NB4 (cell line): ENCODE measurements at regions not wholly inside any gene's neighbourhood (a gene's known extent, or its start where the extent isn't known, plus 50 kb on each side); places are given as distances from the start of the nearest gene placed in this dataset.
A peak's percentile ranks its signal among the peaks of the same experiment; 100 is the strongest.

Experiments used
- DNase-seq: peaks from one replicate; pipeline ENCODE4 v3.0.0; 2010; ENCODE audit warnings: low read depth
- H3K4me3 ChIP-seq: one replicate; pipeline ENCODE4 v1.5.1; 2011; ENCODE audit warnings: mild to moderate bottlenecking, low read depth, low read length, moderate library complexity
- CTCF ChIP-seq: IDR thresholded peaks from one replicate; pipeline ENCODE4 v1.5.1; 2012; ENCODE audit warnings: low read depth, low read length
- MAX ChIP-seq: IDR thresholded peaks from 2 replicates; pipeline ENCODE4 v1.6.1; 2011; ENCODE audit warnings: low read depth, low read length
- MYC ChIP-seq: IDR thresholded peaks from 2 replicates; pipeline ENCODE4 v1.6.1; 2011; ENCODE audit warnings: low read depth, low read length
- POLR2A ChIP-seq: IDR thresholded peaks from 2 replicates; pipeline ENCODE4 v1.6.1; 2011; ENCODE audit warnings: mild to moderate bottlenecking; ENCODE audit not compliant: insufficient read length; ENCODE audit errors: extremely low read depth

- no peak for TF ChIP-seq MAX
- no peak for TF ChIP-seq CTCF
- peak; percentile 11 for DNase-seq
- H3K4me3 ChIP-seq = no peak overlapping the region
These were observed 182.4 kb downstream of the IRX1 start for GRCh38 chr5:3778000-3778550.

- no peak for TF ChIP-seq MYC
- no peak for TF ChIP-seq CTCF
- TF ChIP-seq POLR2A = no peak
- no peak for TF ChIP-seq MAX
- no peak overlapping the region for H3K4me3 ChIP-seq
- DNase-seq = no peak
These were observed 183.3 kb downstream of the IRX1 start for GRCh38 chr5:3778945-3779344.

- no peak overlapping the region for H3K4me3 ChIP-seq
- TF ChIP-seq CTCF = no peak
- no peak for TF ChIP-seq POLR2A
- TF ChIP-seq MYC = no peak
- no peak for TF ChIP-seq MAX
- no peak for DNase-seq
These were observed 184.6 kb downstream of the IRX1 start for GRCh38 chr5:3780278-3780677.

- no peak for DNase-seq
- TF ChIP-seq POLR2A (no peak), MYC (no peak), MAX (no peak), CTCF (no peak)
- H3K4me3 ChIP-seq = no peak overlapping the region
These were observed 185.3 kb downstream of the IRX1 start for GRCh38 chr5:3780907-3781306.

- TF ChIP-seq MYC (no peak), MAX (no peak), CTCF (no peak), POLR2A (no peak)
- no peak overlapping the region for H3K4me3 ChIP-seq
- no peak for DNase-seq
These were observed 189.2 kb downstream of the IRX1 start for GRCh38 chr5:3784854-3785253.

- no peak for TF ChIP-seq MYC
- no peak for TF ChIP-seq POLR2A
- TF ChIP-seq CTCF = no peak
- no peak for TF ChIP-seq MAX
- DNase-seq = no peak
- no peak overlapping the region for H3K4me3 ChIP-seq
These were observed 190.5 kb downstream of the IRX1 start for GRCh38 chr5:3786165-3786564.
